ENCODE measurements at regions not wholly inside any gene's neighbourhood (a gene's known extent, or its start where the extent isn't known, plus 50 kb on each side); places are given as distances from the start of the nearest gene placed in this dataset.

- no peak for DNase-seq (ENCODE audit: low read depth)
- TF ChIP-seq CTCF (IDR thresholded peaks at IDR 0.05; ENCODE audit: insufficient read depth, low read depth, low read length, missing control alignments), result no peak
- no peak overlapping the region for H3K4me3 ChIP-seq (ENCODE audit: low read depth, low read length)
Observed at GRCh38 chrX:124814106-124814505, 467.7 kb downstream of the SH2D1A start.

GRCh38 chrX:124818033-124818432 lies 471.7 kb downstream of the SH2D1A start:
- DNase-seq (ENCODE audit: low read depth), result no peak
- no peak for TF ChIP-seq CTCF (IDR thresholded peaks at IDR 0.05; ENCODE audit: insufficient read depth, low read depth, low read length, missing control alignments)

GRCh38 chrX:124818764-124819163 lies 472.4 kb downstream of the SH2D1A start:
- no peak for DNase-seq (ENCODE audit: low read depth)
- H3K4me3 ChIP-seq (ENCODE audit: low read depth, low read length), result no peak overlapping the region
- TF ChIP-seq CTCF (IDR thresholded peaks at IDR 0.05; ENCODE audit: insufficient read depth, low read depth, low read length, missing control alignments), result no peak

More at GRCh38 chrX:124818033-124818432, 471.7 kb downstream of the SH2D1A start:
- H3K4me3 ChIP-seq (ENCODE audit: low read depth, low read length), result no peak overlapping the region

GRCh38 chrX:124820738-124821137 lies 474.4 kb downstream of the SH2D1A start:
- no peak for DNase-seq (ENCODE audit: low read depth)
- no peak for TF ChIP-seq CTCF (IDR thresholded peaks at IDR 0.05; ENCODE audit: insufficient read depth, low read depth, low read length, missing control alignments)
- no peak overlapping the region for H3K4me3 ChIP-seq (ENCODE audit: low read depth, low read length)

- DNase-seq (ENCODE audit: low read depth), result no peak
- no peak for TF ChIP-seq CTCF (IDR thresholded peaks at IDR 0.05; ENCODE audit: insufficient read depth, low read depth, low read length, missing control alignments)
Observed at GRCh38 chrX:124827258-124827845, 481.0 kb downstream of the SH2D1A start.

GRCh38 chrX:124829930-124830329 lies 483.6 kb downstream of the SH2D1A start:
- DNase-seq (ENCODE audit: low read depth), result no peak
- TF ChIP-seq CTCF (IDR thresholded peaks at IDR 0.05; ENCODE audit: insufficient read depth, low read depth, low read length, missing control alignments), result no peak
- no peak overlapping the region for H3K4me3 ChIP-seq (ENCODE audit: low read depth, low read length)

More at GRCh38 chrX:124827258-124827845, 481.0 kb downstream of the SH2D1A start:
- H3K4me3 ChIP-seq (ENCODE audit: low read depth, low read length), result no peak overlapping the region

- no peak overlapping the region for H3K4me3 ChIP-seq (ENCODE audit: low read depth, low read length)
- no peak for TF ChIP-seq CTCF (IDR thresholded peaks at IDR 0.05; ENCODE audit: insufficient read depth, low read depth, low read length, missing control alignments)
- no peak for DNase-seq (ENCODE audit: low read depth)
Observed at GRCh38 chrX:124836786-124837185, 482.9 kb upstream of the TEX13C start.
